ENCODE measurements at regions not wholly inside any gene's neighbourhood (a gene's known extent, or its start where the extent isn't known, plus 50 kb on each side); places are given as distances from the start of the nearest gene placed in this dataset.

- no peak for TF ChIP-seq GABPA (IDR thresholded peaks at IDR 0.05; ENCODE audit: low read depth)
- no peak for TF ChIP-seq REST (IDR thresholded peaks at IDR 0.05; ENCODE audit: insufficient replicate concordance, low read depth)
- no peak for TF ChIP-seq POLR2AphosphoS5 (IDR thresholded peaks at IDR 0.05; ENCODE audit: low read depth)
- TF ChIP-seq CTCF (IDR thresholded peaks at IDR 0.05; ENCODE audit: insufficient read depth, low read length) = no peak
- Histone ChIP-seq H3K27ac (replicated peaks) (no peak overlapping the region), H3K27me3 (ENCODE audit: insufficient read depth, poor library complexity, severe bottlenecking) (no peaks in the 10 kb centered on the region), H3K4me3 (replicated peaks; ENCODE audit: insufficient read depth, low read length) (no peak overlapping the region)
- DNase-seq (ENCODE audit: low read depth in 1 of 2, low spot score in 1 of 2) = peak in 1 of 2 experiments; percentile 27
Observed at GRCh38 chr4:42302348-42302747, 94.9 kb upstream of the SHISA3 start.

- Histone ChIP-seq H3K4me3 (replicated peaks; ENCODE audit: insufficient read depth, low read length) (no peak overlapping the region), H3K27me3 (ENCODE audit: insufficient read depth, poor library complexity, severe bottlenecking) (no peaks in the 10 kb centered on the region), H3K27ac (replicated peaks) (no peak overlapping the region)
- DNase-seq (ENCODE audit: low read depth in 1 of 2, low spot score in 1 of 2) = no peak
- no peak for TF ChIP-seq CTCF (IDR thresholded peaks at IDR 0.05; ENCODE audit: insufficient read depth, low read length)
- TF ChIP-seq POLR2AphosphoS5 (IDR thresholded peaks at IDR 0.05; ENCODE audit: low read depth) = no peak
- no peak for TF ChIP-seq SPI1 (IDR thresholded peaks at IDR 0.05; ENCODE audit: borderline replicate concordance, low read depth)
- no peak for TF ChIP-seq GABPA (IDR thresholded peaks at IDR 0.05; ENCODE audit: low read depth)
- TF ChIP-seq REST (IDR thresholded peaks at IDR 0.05; ENCODE audit: insufficient replicate concordance, low read depth) = no peak
Observed at GRCh38 chr4:42306221-42307109, 90.8 kb upstream of the SHISA3 start.

- no peak for DNase-seq (ENCODE audit: low read depth in 1 of 2, low spot score in 1 of 2)
- H3K27me3 ChIP-seq (ENCODE audit: insufficient read depth, poor library complexity, severe bottlenecking) = no peaks in the 10 kb centered on the region
- TF ChIP-seq REST (IDR thresholded peaks at IDR 0.05; ENCODE audit: insufficient replicate concordance, low read depth) = no peak
- TF ChIP-seq GABPA (IDR thresholded peaks at IDR 0.05; ENCODE audit: low read depth) = no peak
- TF ChIP-seq SPI1 (IDR thresholded peaks at IDR 0.05; ENCODE audit: borderline replicate concordance, low read depth) = no peak
- no peak for TF ChIP-seq CTCF (IDR thresholded peaks at IDR 0.05; ENCODE audit: insufficient read depth, low read length)
- TF ChIP-seq POLR2AphosphoS5 (IDR thresholded peaks at IDR 0.05; ENCODE audit: low read depth) = no peak
- H3K4me3 ChIP-seq (replicated peaks; ENCODE audit: insufficient read depth, low read length) = no peak overlapping the region
- H3K27ac ChIP-seq (replicated peaks) = no peak overlapping the region
Observed at GRCh38 chr4:42308247-42308646, 89.0 kb upstream of the SHISA3 start.
